Fibroblast of villous mesenchyme (primary cell): ENCODE measurements at regions not wholly inside any gene's neighbourhood (a gene's known extent, or its start where the extent isn't known, plus 50 kb on each side); places are given as distances from the start of the nearest gene placed in this dataset.
A peak's percentile ranks its signal among the peaks of the same experiment; 100 is the strongest.

Experiments
- DNase-seq: peaks from one replicate; pipeline ENCODE4 v3.0.0-alpha.2; 2010; ENCODE audit warnings: low read depth
- H3K4me3 ChIP-seq: 2 replicates; pipeline ENCODE4 v1.5.1; 2011; ENCODE audit warnings: low read depth, mild to moderate bottlenecking, low read length
- TF ChIP-seq, protein P1 (sequence below): IDR thresholded peaks from 2 replicates; pipeline ENCODE4 v1.5.1; 2012; ENCODE audit warnings: low read depth, mild to moderate bottlenecking, low read length; ENCODE audit not compliant: insufficient read depth

GRCh38 chr16:80197741-80198201, 343.0 kb upstream of the DYNLRB2 start:
- H3K4me3 ChIP-seq = no peak overlapping the region
- TF ChIP-seq, protein P1, sequence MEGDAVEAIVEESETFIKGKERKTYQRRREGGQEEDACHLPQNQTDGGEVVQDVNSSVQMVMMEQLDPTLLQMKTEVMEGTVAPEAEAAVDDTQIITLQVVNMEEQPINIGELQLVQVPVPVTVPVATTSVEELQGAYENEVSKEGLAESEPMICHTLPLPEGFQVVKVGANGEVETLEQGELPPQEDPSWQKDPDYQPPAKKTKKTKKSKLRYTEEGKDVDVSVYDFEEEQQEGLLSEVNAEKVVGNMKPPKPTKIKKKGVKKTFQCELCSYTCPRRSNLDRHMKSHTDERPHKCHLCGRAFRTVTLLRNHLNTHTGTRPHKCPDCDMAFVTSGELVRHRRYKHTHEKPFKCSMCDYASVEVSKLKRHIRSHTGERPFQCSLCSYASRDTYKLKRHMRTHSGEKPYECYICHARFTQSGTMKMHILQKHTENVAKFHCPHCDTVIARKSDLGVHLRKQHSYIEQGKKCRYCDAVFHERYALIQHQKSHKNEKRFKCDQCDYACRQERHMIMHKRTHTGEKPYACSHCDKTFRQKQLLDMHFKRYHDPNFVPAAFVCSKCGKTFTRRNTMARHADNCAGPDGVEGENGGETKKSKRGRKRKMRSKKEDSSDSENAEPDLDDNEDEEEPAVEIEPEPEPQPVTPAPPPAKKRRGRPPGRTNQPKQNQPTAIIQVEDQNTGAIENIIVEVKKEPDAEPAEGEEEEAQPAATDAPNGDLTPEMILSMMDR = no peak
- DNase-seq = peak; percentile 76

DNA sequence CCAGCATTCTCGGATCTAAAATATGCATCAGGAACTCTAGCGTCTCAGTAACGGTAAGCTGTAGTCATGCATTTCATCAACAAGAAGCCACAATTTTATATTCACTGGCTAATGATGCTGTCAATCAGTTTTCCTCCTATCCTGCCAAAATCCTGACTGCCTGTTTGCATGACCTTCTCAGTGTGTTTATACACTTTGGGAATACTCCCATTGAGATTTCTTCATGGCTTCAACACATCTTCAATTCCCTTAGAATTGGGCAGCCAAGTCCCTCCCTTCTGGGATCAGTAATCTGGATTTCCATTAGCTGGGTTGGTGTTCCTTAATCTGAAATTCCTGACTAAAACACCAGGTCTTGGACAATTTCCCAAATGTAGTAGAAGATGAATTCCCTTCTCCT, 348.9 kb upstream of the DYNLRB2 start:
- TF ChIP-seq, protein P1 = no peak
- no peak overlapping the region for H3K4me3 ChIP-seq
- peak; percentile 21 for DNase-seq

DNA sequence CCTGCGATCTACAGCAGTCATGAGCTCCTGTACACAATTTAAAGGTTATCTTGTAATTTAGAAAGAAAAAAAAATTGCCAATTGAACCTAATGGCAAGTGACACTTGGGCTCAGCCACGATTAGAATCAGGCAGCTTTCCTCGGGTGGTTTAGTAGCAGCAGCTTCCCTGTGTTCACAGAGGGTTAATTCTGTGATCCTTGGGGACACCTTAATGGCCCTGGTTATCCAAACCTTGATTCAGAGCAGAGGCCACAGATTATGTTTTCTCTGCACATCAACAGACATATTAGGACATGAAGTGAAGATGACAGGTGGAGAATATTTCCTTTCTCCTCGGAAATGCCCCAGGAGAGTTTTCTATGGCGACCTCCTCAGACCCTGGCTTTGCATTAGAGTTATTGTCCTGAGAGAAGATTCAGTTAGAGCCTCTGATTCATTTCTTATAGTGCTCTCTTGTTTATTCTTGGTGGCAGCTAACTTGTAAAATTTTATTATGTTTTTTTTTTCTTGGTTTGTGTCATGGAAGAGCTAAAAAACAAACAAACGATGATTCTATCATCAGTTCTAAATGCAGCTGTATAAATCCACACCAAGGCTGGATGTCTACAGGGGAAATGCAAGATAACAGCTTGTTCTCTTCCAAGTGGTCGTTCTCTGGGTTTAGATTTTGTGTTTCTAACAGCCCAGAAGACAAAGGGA, 351.2 kb upstream of the DYNLRB2 start:
- peak; percentile 56 for DNase-seq
- H3K4me3 ChIP-seq = no peak overlapping the region
- TF ChIP-seq, protein P1 = no peak

- TF ChIP-seq, protein P1 = no peak
- no peak overlapping the region for H3K4me3 ChIP-seq
- DNase-seq = no peak
Measured at GRCh38 chr16:80176114-80176513, 364.7 kb upstream of the DYNLRB2 start.

DNA sequence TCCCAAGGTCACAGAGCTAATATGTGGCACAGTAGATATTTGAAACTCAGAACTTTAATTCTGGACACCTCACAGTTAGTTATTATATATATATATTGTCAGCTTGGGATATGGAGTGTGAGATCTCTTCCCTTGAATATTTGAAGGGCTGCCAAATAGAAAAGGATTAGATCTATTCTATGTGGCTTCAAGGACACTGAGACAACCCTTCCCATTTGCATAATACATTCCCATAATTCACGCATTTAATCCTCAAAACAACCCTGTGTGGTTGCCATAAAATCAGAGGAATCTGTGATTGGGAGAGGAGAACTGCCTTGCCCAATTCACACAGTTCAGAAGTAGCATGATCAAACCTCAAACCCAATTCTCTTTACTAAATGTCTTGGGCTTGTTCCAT, 365.8 kb upstream of the DYNLRB2 start:
- peak; percentile 32 for DNase-seq
- TF ChIP-seq, protein P1 = no peak

GRCh38 chr16:80174416-80174815, 366.4 kb upstream of the DYNLRB2 start:
- H3K4me3 ChIP-seq = no peak overlapping the region
- peak; percentile 85 for DNase-seq
- TF ChIP-seq, protein P1 = no peak

More for the DNA sequence above, 365.8 kb upstream of the DYNLRB2 start:
- H3K4me3 ChIP-seq = no peak overlapping the region

- TF ChIP-seq, protein P1 = no peak
- no peak overlapping the region for H3K4me3 ChIP-seq
- no peak for DNase-seq
Measured at GRCh38 chr16:80171746-80172145, 369.0 kb upstream of the DYNLRB2 start.
